K562 (cell line): ENCODE measurements at regions not wholly inside any gene's neighbourhood (a gene's known extent, or its start where the extent isn't known, plus 50 kb on each side); places are given as distances from the start of the nearest gene placed in this dataset.

ENCODE experiments used
- BMI1 ChIP-seq: fragments of 150-350 bp; IDR thresholded peaks from 2 replicates; pipeline ENCODE4 v1.6.1; 2014; ENCODE audit warnings: low read length
- CBX3 ChIP-seq, 2 experiments: IDR thresholded peaks; 1 replicate in 1 of 2; 2 replicates in 1 of 2; pipeline ENCODE4 v1.6.1; 2012; ENCODE audit warnings: inconsistent platforms in 2 of 2, low read length in 2 of 2, borderline replicate concordance in 1 of 2, control low read depth in 1 of 2
- EZH2 ChIP-seq: IDR thresholded peaks from 2 replicates; pipeline ENCODE4 v1.6.1; 2012; ENCODE audit warnings: low read depth, mild to moderate bottlenecking, inconsistent platforms, low read length, borderline replicate concordance
- KLF16 ChIP-seq: IDR thresholded peaks from 2 replicates; pipeline ENCODE4 v1.6.1; 2016; ENCODE audit warnings: antibody characterized with exemption
- PHB2 ChIP-seq: fragments of 450-650 bp; IDR thresholded peaks from 2 replicates; pipeline ENCODE4 v1.6.1; 2017; ENCODE audit warnings: low read depth
- POLR2A ChIP-seq: fragments of 450-650 bp; conservative IDR thresholded peaks from 2 replicates; pipeline ENCODE4 v1.6.1; 2016
- POLR2AphosphoS5 ChIP-seq: IDR thresholded peaks from 2 replicates; pipeline ENCODE4 v1.6.1; 2011; ENCODE audit warnings: mild to moderate bottlenecking, low read depth, low read length, moderate library complexity; ENCODE audit not compliant: control insufficient read depth, insufficient read depth
- SIN3B ChIP-seq: fragments of 450-650 bp; IDR thresholded peaks from 2 replicates; pipeline ENCODE4 v1.6.1; 2017; ENCODE audit warnings: low read depth, mild to moderate bottlenecking, moderate library complexity
- SMAD4 ChIP-seq: fragments of 250-450 bp; sonication (Bioruptor Pico); conservative IDR thresholded peaks from 2 replicates; pipeline ENCODE4 v1.8.0; 2021; ENCODE audit warnings: inconsistent platforms, mild to moderate bottlenecking, moderate library complexity
- TF ChIP-seq, protein P1 (sequence below), 3 experiments: IDR thresholded peaks in 2 of 3; conservative IDR thresholded peaks in 1 of 3; 2 replicates each; pipeline ENCODE4 v1.5.1; 2011 to 2012; ENCODE audit warnings: low read length in 3 of 3, mild to moderate bottlenecking in 3 of 3, control low read depth in 2 of 3, improper control_type of control experiment in 1 of 3, inconsistent platforms in 1 of 3, low read depth in 1 of 3, mixed read lengths in 1 of 3, moderate library complexity in 1 of 3; ENCODE audit not compliant: insufficient read depth in 2 of 3
- TF ChIP-seq, protein P2 (sequence below): sonication (generic); formaldehyde crosslinking; IDR thresholded peaks from 2 replicates; pipeline ENCODE4 v1.9.0; 2022; ENCODE audit warnings: mild to moderate bottlenecking, missing genetic modification reagents
- TF ChIP-seq, protein P3 (sequence below): sonication (generic); formaldehyde crosslinking; IDR thresholded peaks from 2 replicates; pipeline ENCODE4 v1.8.1; 2023; ENCODE audit warnings: mild to moderate bottlenecking, missing genetic modification reagents
- TF ChIP-seq, protein P4 (sequence below): sonication (generic); formaldehyde crosslinking; IDR thresholded peaks from 2 replicates; pipeline ENCODE4 v1.8.0; 2022; ENCODE audit warnings: missing genetic modification reagents, mild to moderate bottlenecking, moderate library complexity, borderline replicate concordance

DNA sequence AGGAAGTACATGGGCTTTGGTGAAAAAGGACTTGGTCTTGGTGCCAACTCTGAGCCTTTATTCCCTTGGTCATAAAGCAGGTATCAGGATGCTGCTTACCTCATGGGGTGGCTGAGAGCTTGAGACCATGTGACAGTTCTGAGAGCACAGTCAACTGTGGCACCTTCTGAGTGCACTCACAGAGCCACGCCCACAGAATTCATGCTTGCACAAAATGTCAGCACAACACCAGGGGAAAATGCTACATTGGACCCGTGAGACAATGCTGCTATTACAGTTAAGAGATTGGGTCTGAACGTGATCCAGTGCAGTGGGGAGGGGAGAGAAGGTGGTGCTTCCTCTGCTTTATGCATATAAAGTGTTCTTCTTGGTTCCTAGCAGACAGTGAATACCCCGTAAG lies 79.5 kb upstream of the SPON1 start:
- TF ChIP-seq SIN3B (no peak), POLR2A (no peak), KLF16 (no peak), BMI1 (no peak), POLR2AphosphoS5 (no peak), PHB2 (no peak), EZH2 (no peak), SMAD4 (CRISPR knock-in tag) (no peak), CBX3 (IDR thresholded peaks at IDR 0.05; ENCODE audit: borderline replicate concordance in 1 of 2, low read length in 2 of 2) (no peak)
- TF ChIP-seq, protein P1, sequence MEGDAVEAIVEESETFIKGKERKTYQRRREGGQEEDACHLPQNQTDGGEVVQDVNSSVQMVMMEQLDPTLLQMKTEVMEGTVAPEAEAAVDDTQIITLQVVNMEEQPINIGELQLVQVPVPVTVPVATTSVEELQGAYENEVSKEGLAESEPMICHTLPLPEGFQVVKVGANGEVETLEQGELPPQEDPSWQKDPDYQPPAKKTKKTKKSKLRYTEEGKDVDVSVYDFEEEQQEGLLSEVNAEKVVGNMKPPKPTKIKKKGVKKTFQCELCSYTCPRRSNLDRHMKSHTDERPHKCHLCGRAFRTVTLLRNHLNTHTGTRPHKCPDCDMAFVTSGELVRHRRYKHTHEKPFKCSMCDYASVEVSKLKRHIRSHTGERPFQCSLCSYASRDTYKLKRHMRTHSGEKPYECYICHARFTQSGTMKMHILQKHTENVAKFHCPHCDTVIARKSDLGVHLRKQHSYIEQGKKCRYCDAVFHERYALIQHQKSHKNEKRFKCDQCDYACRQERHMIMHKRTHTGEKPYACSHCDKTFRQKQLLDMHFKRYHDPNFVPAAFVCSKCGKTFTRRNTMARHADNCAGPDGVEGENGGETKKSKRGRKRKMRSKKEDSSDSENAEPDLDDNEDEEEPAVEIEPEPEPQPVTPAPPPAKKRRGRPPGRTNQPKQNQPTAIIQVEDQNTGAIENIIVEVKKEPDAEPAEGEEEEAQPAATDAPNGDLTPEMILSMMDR (IDR thresholded peaks at IDR 0.05 in 2 of 3, conservative IDR thresholded peaks at IDR 0.05 in 1 of 3; ENCODE audit: insufficient read depth in 2 of 3, low read depth in 1 of 3, low read length in 3 of 3), result no peak
- TF ChIP-seq, protein P2, sequence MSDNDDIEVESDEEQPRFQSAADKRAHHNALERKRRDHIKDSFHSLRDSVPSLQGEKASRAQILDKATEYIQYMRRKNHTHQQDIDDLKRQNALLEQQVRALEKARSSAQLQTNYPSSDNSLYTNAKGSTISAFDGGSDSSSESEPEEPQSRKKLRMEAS (CRISPR knock-in tag), result no peak
- TF ChIP-seq, protein P3, sequence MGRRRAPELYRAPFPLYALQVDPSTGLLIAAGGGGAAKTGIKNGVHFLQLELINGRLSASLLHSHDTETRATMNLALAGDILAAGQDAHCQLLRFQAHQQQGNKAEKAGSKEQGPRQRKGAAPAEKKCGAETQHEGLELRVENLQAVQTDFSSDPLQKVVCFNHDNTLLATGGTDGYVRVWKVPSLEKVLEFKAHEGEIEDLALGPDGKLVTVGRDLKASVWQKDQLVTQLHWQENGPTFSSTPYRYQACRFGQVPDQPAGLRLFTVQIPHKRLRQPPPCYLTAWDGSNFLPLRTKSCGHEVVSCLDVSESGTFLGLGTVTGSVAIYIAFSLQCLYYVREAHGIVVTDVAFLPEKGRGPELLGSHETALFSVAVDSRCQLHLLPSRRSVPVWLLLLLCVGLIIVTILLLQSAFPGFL (CRISPR knock-in tag), result no peak
- TF ChIP-seq, protein P4, sequence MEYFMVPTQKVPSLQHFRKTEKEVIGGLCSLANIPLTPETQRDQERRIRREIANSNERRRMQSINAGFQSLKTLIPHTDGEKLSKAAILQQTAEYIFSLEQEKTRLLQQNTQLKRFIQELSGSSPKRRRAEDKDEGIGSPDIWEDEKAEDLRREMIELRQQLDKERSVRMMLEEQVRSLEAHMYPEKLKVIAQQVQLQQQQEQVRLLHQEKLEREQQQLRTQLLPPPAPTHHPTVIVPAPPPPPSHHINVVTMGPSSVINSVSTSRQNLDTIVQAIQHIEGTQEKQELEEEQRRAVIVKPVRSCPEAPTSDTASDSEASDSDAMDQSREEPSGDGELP (CRISPR knock-in tag), result no peak
